NT2/D1 (cell line): ENCODE measurements at regions not wholly inside any gene's neighbourhood (a gene's known extent, or its start where the extent isn't known, plus 50 kb on each side); places are given as distances from the start of the nearest gene placed in this dataset.
A peak's percentile ranks its signal among the peaks of the same experiment; 100 is the strongest.

Experiments
- DNase-seq: peaks from one replicate; pipeline ENCODE4 v3.0.0-alpha.2; 2011; ENCODE audit warnings: low read depth, low spot score
- H3K27me3 ChIP-seq: 2 replicates; pipeline ENCODE4 v1.6.0; 2011; ENCODE audit warnings: mild to moderate bottlenecking; ENCODE audit not compliant: insufficient read length, insufficient read depth
- H3K36me3 ChIP-seq: 2 replicates; pipeline ENCODE4 v1.6.1; 2011; ENCODE audit warnings: mild to moderate bottlenecking, low read length, mixed read lengths; ENCODE audit not compliant: insufficient read depth, insufficient read length
- H3K4me1 ChIP-seq: 2 replicates; pipeline ENCODE4 v1.5.1; 2011; ENCODE audit not compliant: insufficient read depth, insufficient read length
- H3K4me3 ChIP-seq: 2 replicates; pipeline ENCODE4 v1.5.1; 2011; ENCODE audit warnings: low read depth; ENCODE audit not compliant: insufficient read length
- H3K9ac ChIP-seq: 2 replicates; pipeline ENCODE4 v1.6.0; 2011; ENCODE audit warnings: low read depth; ENCODE audit not compliant: insufficient read length
- H3K9me3 ChIP-seq: 2 replicates; pipeline ENCODE4 v1.5.1; 2011; ENCODE audit warnings: mild to moderate bottlenecking, low read length; ENCODE audit not compliant: insufficient read depth
- SUZ12 ChIP-seq: IDR thresholded peaks from 2 replicates; pipeline ENCODE4 v1.6.1; 2011; ENCODE audit not compliant: insufficient read length, insufficient read depth; ENCODE audit errors: extremely low read depth
- YY1 ChIP-seq: IDR thresholded peaks from 2 replicates; pipeline ENCODE4 v1.6.1; 2011; ENCODE audit not compliant: insufficient read length, insufficient read depth
- ZNF274 ChIP-seq: IDR thresholded peaks from 2 replicates; pipeline ENCODE4 v1.6.1; 2011; ENCODE audit warnings: mild to moderate bottlenecking, low read depth, low read length

DNA sequence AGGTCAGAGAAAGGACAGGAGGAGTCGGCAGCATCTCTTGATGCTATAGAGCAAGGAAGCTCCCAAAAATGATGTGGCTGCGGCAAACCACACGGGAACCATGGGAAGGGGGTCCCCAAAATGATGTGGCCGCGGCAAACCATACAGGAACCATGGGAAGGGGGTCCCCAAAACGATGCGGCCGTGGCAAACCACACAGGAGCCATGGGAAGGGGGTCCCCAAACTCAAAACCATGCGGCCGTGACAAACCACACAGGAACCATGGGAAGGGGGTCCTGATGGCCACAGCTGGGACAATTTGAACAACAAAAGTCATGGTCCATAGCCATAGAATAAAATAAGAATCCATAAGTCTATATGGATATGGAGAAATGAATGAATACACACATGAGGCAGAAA is 58.4 kb upstream of the GLI2 start:
- Histone ChIP-seq H3K4me1 (peaks cover 9% of the 10 kb centered on the region), H3K9ac (no peak overlapping the region), H3K4me3 (no peak overlapping the region), H3K9me3 (no peaks in the 10 kb centered on the region), H3K27me3 (peaks cover 83% of the 10 kb centered on the region), H3K36me3 (no peaks in the 10 kb centered on the region)
- TF ChIP-seq SUZ12 (no peak), YY1 (no peak), ZNF274 (no peak)
- DNase-seq: no peak

GRCh38 chr2:120677696-120678247 is 57.9 kb upstream of the GLI2 start:
- Histone ChIP-seq H3K4me3 (no peak overlapping the region), H3K27me3 (peaks cover 79% of the 10 kb centered on the region), H3K9me3 (no peaks in the 10 kb centered on the region), H3K36me3 (no peaks in the 10 kb centered on the region), H3K9ac (no peak overlapping the region), H3K4me1 (peaks cover 9% of the 10 kb centered on the region)
- TF ChIP-seq SUZ12 (no peak), YY1 (no peak), ZNF274 (no peak)
- no peak for DNase-seq

GRCh38 chr2:120678251-120678650 is 57.4 kb upstream of the GLI2 start:
- H3K9me3 ChIP-seq: no peaks in the 10 kb centered on the region
- H3K36me3 ChIP-seq: no peaks in the 10 kb centered on the region
- peaks cover 9% of the 10 kb centered on the region for H3K4me1 ChIP-seq
- H3K9ac ChIP-seq: no peak overlapping the region
- peaks cover 74% of the 10 kb centered on the region for H3K27me3 ChIP-seq
- DNase-seq: no peak
- no peak overlapping the region for H3K4me3 ChIP-seq
- no peak for TF ChIP-seq YY1
- TF ChIP-seq SUZ12: no peak
- no peak for TF ChIP-seq ZNF274

GRCh38 chr2:120678926-120679325 is 56.7 kb upstream of the GLI2 start:
- DNase-seq: no peak
- Histone ChIP-seq H3K9ac (no peak overlapping the region), H3K36me3 (no peaks in the 10 kb centered on the region), H3K4me1 (peaks cover 9% of the 10 kb centered on the region), H3K9me3 (no peaks in the 10 kb centered on the region), H3K27me3 (peaks cover 68% of the 10 kb centered on the region), H3K4me3 (no peak overlapping the region)
- TF ChIP-seq ZNF274 (no peak), YY1 (no peak)

GRCh38 chr2:120679526-120679925 is 56.1 kb upstream of the GLI2 start:
- TF ChIP-seq YY1 (no peak), SUZ12 (no peak), ZNF274 (no peak)
- Histone ChIP-seq H3K9me3 (no peaks in the 10 kb centered on the region), H3K36me3 (no peaks in the 10 kb centered on the region), H3K9ac (no peak overlapping the region), H3K4me3 (no peak overlapping the region), H3K27me3 (peaks cover 62% of the 10 kb centered on the region), H3K4me1 (peaks cover 7% of the 10 kb centered on the region)
- DNase-seq: no peak

DNA sequence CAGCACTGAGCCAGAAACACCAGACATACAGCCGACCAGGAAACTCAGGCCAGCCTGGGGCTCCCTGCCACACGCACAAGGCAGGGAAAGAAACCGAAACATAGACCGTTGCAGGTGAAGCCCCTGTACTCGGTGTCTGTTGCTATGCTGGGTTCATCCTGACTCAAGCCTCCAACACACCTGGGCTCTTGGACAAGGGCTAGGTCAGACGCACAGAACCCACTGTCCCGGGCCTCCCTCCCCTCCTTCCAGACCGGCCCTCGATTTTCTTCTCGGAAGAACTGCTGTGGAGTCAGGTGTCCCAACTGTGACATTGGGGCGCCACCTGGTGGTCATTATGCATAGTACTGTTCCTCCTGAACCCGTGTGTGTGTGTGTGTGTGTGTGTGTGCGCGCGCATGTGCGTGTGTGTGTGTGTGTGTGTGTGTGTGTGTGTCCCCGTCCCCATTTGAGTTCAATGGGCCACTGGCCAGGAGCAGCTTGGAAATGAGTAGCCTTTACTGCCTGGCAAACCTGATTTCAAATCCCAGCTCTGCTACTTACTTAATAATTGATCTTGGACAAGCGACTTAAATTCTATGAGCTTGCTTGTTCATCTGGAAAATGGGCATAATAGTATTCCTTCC is 55.4 kb upstream of the GLI2 start:
- TF ChIP-seq YY1 (no peak), SUZ12 (no peak), ZNF274 (no peak)

GRCh38 chr2:120681181-120681580 is 54.5 kb upstream of the GLI2 start:
- no peak for DNase-seq
- Histone ChIP-seq H3K36me3 (no peaks in the 10 kb centered on the region), H3K4me3 (no peak overlapping the region), H3K4me1 (peaks cover 7% of the 10 kb centered on the region), H3K9me3 (no peaks in the 10 kb centered on the region), H3K27me3 (peaks cover 45% of the 10 kb centered on the region), H3K9ac (no peak overlapping the region)
- TF ChIP-seq YY1 (no peak), SUZ12 (no peak), ZNF274 (no peak)

More for the DNA sequence above, 55.4 kb upstream of the GLI2 start:
- DNase-seq: peak; percentile 87
- H3K4me1 ChIP-seq: peaks cover 7% of the 10 kb centered on the region
- no peaks in the 10 kb centered on the region for H3K9me3 ChIP-seq
- peak overlapping the region; percentile 39 for H3K9ac ChIP-seq
- H3K4me3 ChIP-seq: no peak overlapping the region
- H3K27me3 ChIP-seq: peaks cover 54% of the 10 kb centered on the region
- H3K36me3 ChIP-seq: no peaks in the 10 kb centered on the region
